B cell (primary cell): ENCODE measurements at regions not wholly inside any gene's neighbourhood (a gene's known extent, or its start where the extent isn't known, plus 50 kb on each side); places are given as distances from the start of the nearest gene placed in this dataset.

Experiments
- CTCF ChIP-seq: fragments of 200-600 bp; IDR thresholded peaks from one replicate; pipeline ENCODE4 v1.8.0; 2022; ENCODE audit warnings: antibody characterized with exemption, mild to moderate bottlenecking
- EZH2 ChIP-seq: IDR thresholded peaks from 2 replicates; pipeline ENCODE4 v1.6.1; 2012; ENCODE audit warnings: borderline replicate concordance, low read depth, mild to moderate bottlenecking, moderate library complexity, low read length; ENCODE audit not compliant: insufficient read depth, poor library complexity, severe bottlenecking

GRCh38 chr10:20975236-20975635 is 78.1 kb upstream of the NEBL start:
- TF ChIP-seq CTCF (no peak), EZH2 (no peak)
